Activated CD8-positive, alpha-beta T cell treated with anti-CD3 and anti-CD28 coated beads for 36 hours (primary cell): ENCODE measurements at regions not wholly inside any gene's neighbourhood (a gene's known extent, or its start where the extent isn't known, plus 50 kb on each side); places are given as distances from the start of the nearest gene placed in this dataset.

Experiments used
- ATAC-seq: fragments of 200-7000 bp; cut with Tn5 transposase; one replicate; pipeline ENCODE4 v1.10.0; 2021; ENCODE audit warnings: mild to moderate bottlenecking, moderate library complexity
- CTCF ChIA-PET: fragments of 350-600 bp; sonication (Branson Sonifier 250); formaldehyde crosslinking; loops from one replicate; lab custom pipeline; 2021; ENCODE audit warnings: antibody characterized with exemption; lab: Charles Lee
- POLR2A ChIA-PET: fragments of 350-600 bp; sonication (Branson Sonifier 250); formaldehyde crosslinking; loops from one replicate; lab custom pipeline; 2021; ENCODE audit warnings: antibody characterized with exemption; lab: Charles Lee
- DNase-seq: peaks from one replicate; pipeline ENCODE4 v3.0.0-alpha.2; 2020
- H3K27ac Mint-ChIP-seq: one replicate; pipeline ENCODE4 v1.8.0; 2021; ENCODE audit warnings: mild to moderate bottlenecking, mixed read lengths
- H3K27me3 Mint-ChIP-seq: one replicate; pipeline ENCODE4 v1.8.0; 2021; ENCODE audit warnings: mixed read lengths
- H3K36me3 Mint-ChIP-seq: one replicate; pipeline ENCODE4 v1.8.0; 2021; ENCODE audit warnings: low read depth, mixed read lengths
- H3K4me1 Mint-ChIP-seq: one replicate; pipeline ENCODE4 v1.8.0; 2021; ENCODE audit warnings: low read depth, mixed read lengths
- H3K4me3 Mint-ChIP-seq: one replicate; pipeline ENCODE4 v1.8.0; 2021; ENCODE audit warnings: mild to moderate bottlenecking, moderate library complexity, mixed read lengths
- H3K9me3 Mint-ChIP-seq: one replicate; pipeline ENCODE4 v1.8.0; 2021; ENCODE audit warnings: mixed read lengths
- CTCF ChIP-seq: fragments of 200-600 bp; IDR thresholded peaks from one replicate; pipeline ENCODE4 v1.8.0; 2022; ENCODE audit warnings: antibody characterized with exemption, mild to moderate bottlenecking
- intact Hi-C: fragments of 100-400 bp; cut with micrococcal nuclease; formaldehyde crosslinking; loops from one replicate; pipeline ENCODE4 v1.10.0; 2022

- H3K4me1 Mint-ChIP-seq = no peaks in the 10 kb centered on the region
- ATAC-seq = no peak
- H3K4me3 Mint-ChIP-seq = no peak overlapping the region
Observed at GRCh38 chr6:164693944-164694343, 615.5 kb downstream of the C6orf118 start.

GRCh38 chr6:164692772-164693510 lies 616.5 kb downstream of the C6orf118 start:
- POLR2A ChIA-PET = no interaction called here
- DNase-seq (no peak), ATAC-seq (no peak)
- H3K36me3 Mint-ChIP-seq = no peaks in the 10 kb centered on the region
- H3K4me3 Mint-ChIP-seq = no peak overlapping the region
- CTCF ChIA-PET = no interaction called here
- no peaks in the 10 kb centered on the region for H3K27me3 Mint-ChIP-seq
- H3K27ac Mint-ChIP-seq = no peak overlapping the region
- intact Hi-C loops = no loop called here
- H3K9me3 Mint-ChIP-seq = peaks cover 3% of the 10 kb centered on the region
- no peaks in the 10 kb centered on the region for H3K4me1 Mint-ChIP-seq
- no peak for TF ChIP-seq CTCF

More at GRCh38 chr6:164693944-164694343, 615.5 kb downstream of the C6orf118 start:
- CTCF ChIA-PET = no interaction called here
- POLR2A ChIA-PET = no interaction called here
- intact Hi-C loops = no loop called here
- Mint-ChIP-seq H3K27me3 (no peaks in the 10 kb centered on the region), H3K27ac (no peak overlapping the region), H3K9me3 (peaks cover 3% of the 10 kb centered on the region), H3K36me3 (no peaks in the 10 kb centered on the region)
- DNase-seq = no peak
- TF ChIP-seq CTCF = no peak

GRCh38 chr6:164690702-164691500 lies 618.5 kb downstream of the C6orf118 start:
- ChIA-PET CTCF (no interaction called here), POLR2A (no interaction called here)
- no peak for TF ChIP-seq CTCF
- no peak for ATAC-seq
- no peaks in the 10 kb centered on the region for H3K4me1 Mint-ChIP-seq
- DNase-seq = no peak
- no peaks in the 10 kb centered on the region for H3K27me3 Mint-ChIP-seq
- H3K9me3 Mint-ChIP-seq = no peaks in the 10 kb centered on the region
- intact Hi-C loops = no loop called here
- no peaks in the 10 kb centered on the region for H3K36me3 Mint-ChIP-seq
- H3K27ac Mint-ChIP-seq = no peak overlapping the region
- no peak overlapping the region for H3K4me3 Mint-ChIP-seq

GRCh38 chr6:164690241-164690640 lies 619.2 kb downstream of the C6orf118 start:
- DNase-seq (no peak), ATAC-seq (no peak)
- no peaks in the 10 kb centered on the region for H3K27me3 Mint-ChIP-seq
- no peak overlapping the region for H3K27ac Mint-ChIP-seq
- H3K36me3 Mint-ChIP-seq = no peaks in the 10 kb centered on the region
- H3K9me3 Mint-ChIP-seq = no peaks in the 10 kb centered on the region
- CTCF ChIA-PET = no interaction called here
- H3K4me1 Mint-ChIP-seq = no peaks in the 10 kb centered on the region
- POLR2A ChIA-PET = no interaction called here
- no peak overlapping the region for H3K4me3 Mint-ChIP-seq
- intact Hi-C loops = no loop called here
- no peak for TF ChIP-seq CTCF

GRCh38 chr6:164665328-164665727 lies 644.1 kb downstream of the C6orf118 start:
- ChIA-PET CTCF (no interaction called here), POLR2A (interaction anchor here (0.6 kb wide), 1 partner anchor 136 kb away, joined by 4 read pairs; no protein-coding TSS in a partner anchor)
- no peaks in the 10 kb centered on the region for H3K27me3 Mint-ChIP-seq
- ATAC-seq (no peak), DNase-seq (no peak)
- no peak overlapping the region for H3K4me3 Mint-ChIP-seq
- H3K4me1 Mint-ChIP-seq = no peaks in the 10 kb centered on the region
- no peak for TF ChIP-seq CTCF
- H3K9me3 Mint-ChIP-seq = peaks cover 2% of the 10 kb centered on the region
- H3K27ac Mint-ChIP-seq = no peak overlapping the region
- no peaks in the 10 kb centered on the region for H3K36me3 Mint-ChIP-seq
- intact Hi-C loops = no loop called here
